ENCODE measurements at regions not wholly inside any gene's neighbourhood (a gene's known extent, or its start where the extent isn't known, plus 50 kb on each side); places are given as distances from the start of the nearest gene placed in this dataset.

DNA sequence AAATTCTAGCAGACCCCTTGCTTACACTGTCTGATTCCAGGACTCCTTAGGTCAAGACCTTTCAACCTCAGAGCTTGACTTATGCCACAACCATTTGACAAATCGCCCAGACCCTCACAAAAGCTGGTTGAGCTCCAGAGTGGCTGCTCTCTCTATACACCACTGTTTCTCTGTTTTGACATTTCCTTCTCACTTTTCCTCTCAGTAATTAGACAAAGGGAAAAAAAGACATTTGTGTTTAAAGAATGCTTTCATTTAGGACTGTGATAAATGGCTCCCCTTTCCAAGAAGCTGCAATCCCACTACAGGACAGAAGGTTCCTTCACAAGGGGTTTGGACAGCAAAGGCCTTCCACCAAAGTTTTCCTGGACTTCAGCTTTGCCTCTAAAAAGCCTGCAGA, 601.3 kb downstream of the NR2F1-AS1 start (continued):
- TF ChIP-seq, protein P1, sequence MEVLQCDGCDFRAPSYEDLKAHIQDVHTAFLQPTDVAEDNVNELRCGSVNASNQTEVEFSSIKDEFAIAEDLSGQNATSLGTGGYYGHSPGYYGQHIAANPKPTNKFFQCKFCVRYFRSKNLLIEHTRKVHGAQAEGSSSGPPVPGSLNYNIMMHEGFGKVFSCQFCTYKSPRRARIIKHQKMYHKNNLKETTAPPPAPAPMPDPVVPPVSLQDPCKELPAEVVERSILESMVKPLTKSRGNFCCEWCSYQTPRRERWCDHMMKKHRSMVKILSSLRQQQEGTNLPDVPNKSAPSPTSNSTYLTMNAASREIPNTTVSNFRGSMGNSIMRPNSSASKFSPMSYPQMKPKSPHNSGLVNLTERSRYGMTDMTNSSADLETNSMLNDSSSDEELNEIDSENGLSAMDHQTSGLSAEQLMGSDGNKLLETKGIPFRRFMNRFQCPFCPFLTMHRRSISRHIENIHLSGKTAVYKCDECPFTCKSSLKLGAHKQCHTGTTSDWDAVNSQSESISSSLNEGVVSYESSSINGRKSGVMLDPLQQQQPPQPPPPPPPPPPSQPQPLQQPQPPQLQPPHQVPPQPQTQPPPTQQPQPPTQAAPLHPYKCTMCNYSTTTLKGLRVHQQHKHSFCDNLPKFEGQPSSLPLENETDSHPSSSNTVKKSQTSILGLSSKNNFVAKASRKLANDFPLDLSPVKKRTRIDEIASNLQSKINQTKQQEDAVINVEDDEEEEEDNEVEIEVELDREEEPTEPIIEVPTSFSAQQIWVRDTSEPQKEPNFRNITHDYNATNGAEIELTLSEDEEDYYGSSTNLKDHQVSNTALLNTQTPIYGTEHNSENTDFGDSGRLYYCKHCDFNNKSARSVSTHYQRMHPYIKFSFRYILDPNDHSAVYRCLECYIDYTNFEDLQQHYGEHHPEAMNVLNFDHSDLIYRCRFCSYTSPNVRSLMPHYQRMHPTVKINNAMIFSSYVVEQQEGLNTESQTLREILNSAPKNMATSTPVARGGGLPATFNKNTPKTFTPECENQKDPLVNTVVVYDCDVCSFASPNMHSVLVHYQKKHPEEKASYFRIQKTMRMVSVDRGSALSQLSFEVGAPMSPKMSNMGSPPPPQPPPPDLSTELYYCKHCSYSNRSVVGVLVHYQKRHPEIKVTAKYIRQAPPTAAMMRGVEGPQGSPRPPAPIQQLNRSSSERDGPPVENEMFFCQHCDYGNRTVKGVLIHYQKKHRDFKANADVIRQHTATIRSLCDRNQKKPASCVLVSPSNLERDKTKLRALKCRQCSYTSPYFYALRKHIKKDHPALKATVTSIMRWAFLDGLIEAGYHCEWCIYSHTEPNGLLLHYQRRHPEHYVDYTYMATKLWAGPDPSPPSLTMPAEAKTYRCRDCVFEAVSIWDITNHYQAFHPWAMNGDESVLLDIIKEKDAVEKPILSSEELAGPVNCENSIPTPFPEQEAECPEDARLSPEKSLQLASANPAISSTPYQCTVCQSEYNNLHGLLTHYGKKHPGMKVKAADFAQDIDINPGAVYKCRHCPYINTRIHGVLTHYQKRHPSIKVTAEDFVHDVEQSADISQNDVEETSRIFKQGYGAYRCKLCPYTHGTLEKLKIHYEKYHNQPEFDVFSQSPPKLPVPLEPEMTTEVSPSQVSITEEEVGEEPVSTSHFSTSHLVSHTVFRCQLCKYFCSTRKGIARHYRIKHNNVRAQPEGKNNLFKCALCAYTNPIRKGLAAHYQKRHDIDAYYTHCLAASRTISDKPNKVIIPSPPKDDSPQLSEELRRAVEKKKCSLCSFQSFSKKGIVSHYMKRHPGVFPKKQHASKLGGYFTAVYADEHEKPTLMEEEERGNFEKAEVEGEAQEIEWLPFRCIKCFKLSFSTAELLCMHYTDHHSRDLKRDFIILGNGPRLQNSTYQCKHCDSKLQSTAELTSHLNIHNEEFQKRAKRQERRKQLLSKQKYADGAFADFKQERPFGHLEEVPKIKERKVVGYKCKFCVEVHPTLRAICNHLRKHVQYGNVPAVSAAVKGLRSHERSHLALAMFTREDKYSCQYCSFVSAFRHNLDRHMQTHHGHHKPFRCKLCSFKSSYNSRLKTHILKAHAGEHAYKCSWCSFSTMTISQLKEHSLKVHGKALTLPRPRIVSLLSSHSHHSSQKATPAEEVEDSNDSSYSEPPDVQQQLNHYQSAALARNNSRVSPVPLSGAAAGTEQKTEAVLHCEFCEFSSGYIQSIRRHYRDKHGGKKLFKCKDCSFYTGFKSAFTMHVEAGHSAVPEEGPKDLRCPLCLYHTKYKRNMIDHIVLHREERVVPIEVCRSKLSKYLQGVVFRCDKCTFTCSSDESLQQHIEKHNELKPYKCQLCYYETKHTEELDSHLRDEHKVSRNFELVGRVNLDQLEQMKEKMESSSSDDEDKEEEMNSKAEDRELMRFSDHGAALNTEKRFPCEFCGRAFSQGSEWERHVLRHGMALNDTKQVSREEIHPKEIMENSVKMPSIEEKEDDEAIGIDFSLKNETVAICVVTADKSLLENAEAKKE (CRISPR knock-in tag; IDR thresholded peaks at IDR 0.05), result no peak
- TF ChIP-seq EZH2 (IDR thresholded peaks at IDR 0.05; ENCODE audit: low read depth, unreplicated experiment) (no peak), JUNB (IDR thresholded peaks at IDR 0.05; ENCODE audit: unreplicated experiment) (no peak), CREB1 (CRISPR knock-in tag; IDR thresholded peaks at IDR 0.05; ENCODE audit: low read depth) (no peak), EZH2phosphoT487 (IDR thresholded peaks at IDR 0.05; ENCODE audit: unreplicated experiment) (no peak)
- TF ChIP-seq, protein P2, sequence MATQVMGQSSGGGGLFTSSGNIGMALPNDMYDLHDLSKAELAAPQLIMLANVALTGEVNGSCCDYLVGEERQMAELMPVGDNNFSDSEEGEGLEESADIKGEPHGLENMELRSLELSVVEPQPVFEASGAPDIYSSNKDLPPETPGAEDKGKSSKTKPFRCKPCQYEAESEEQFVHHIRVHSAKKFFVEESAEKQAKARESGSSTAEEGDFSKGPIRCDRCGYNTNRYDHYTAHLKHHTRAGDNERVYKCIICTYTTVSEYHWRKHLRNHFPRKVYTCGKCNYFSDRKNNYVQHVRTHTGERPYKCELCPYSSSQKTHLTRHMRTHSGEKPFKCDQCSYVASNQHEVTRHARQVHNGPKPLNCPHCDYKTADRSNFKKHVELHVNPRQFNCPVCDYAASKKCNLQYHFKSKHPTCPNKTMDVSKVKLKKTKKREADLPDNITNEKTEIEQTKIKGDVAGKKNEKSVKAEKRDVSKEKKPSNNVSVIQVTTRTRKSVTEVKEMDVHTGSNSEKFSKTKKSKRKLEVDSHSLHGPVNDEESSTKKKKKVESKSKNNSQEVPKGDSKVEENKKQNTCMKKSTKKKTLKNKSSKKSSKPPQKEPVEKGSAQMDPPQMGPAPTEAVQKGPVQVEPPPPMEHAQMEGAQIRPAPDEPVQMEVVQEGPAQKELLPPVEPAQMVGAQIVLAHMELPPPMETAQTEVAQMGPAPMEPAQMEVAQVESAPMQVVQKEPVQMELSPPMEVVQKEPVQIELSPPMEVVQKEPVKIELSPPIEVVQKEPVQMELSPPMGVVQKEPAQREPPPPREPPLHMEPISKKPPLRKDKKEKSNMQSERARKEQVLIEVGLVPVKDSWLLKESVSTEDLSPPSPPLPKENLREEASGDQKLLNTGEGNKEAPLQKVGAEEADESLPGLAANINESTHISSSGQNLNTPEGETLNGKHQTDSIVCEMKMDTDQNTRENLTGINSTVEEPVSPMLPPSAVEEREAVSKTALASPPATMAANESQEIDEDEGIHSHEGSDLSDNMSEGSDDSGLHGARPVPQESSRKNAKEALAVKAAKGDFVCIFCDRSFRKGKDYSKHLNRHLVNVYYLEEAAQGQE (IDR thresholded peaks at IDR 0.05; ENCODE audit: unreplicated experiment), result no peak
- TF ChIP-seq, protein P3, sequence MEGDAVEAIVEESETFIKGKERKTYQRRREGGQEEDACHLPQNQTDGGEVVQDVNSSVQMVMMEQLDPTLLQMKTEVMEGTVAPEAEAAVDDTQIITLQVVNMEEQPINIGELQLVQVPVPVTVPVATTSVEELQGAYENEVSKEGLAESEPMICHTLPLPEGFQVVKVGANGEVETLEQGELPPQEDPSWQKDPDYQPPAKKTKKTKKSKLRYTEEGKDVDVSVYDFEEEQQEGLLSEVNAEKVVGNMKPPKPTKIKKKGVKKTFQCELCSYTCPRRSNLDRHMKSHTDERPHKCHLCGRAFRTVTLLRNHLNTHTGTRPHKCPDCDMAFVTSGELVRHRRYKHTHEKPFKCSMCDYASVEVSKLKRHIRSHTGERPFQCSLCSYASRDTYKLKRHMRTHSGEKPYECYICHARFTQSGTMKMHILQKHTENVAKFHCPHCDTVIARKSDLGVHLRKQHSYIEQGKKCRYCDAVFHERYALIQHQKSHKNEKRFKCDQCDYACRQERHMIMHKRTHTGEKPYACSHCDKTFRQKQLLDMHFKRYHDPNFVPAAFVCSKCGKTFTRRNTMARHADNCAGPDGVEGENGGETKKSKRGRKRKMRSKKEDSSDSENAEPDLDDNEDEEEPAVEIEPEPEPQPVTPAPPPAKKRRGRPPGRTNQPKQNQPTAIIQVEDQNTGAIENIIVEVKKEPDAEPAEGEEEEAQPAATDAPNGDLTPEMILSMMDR (conservative IDR thresholded peaks at IDR 0.05; ENCODE audit: low read depth in 2 of 2), result no peak

Data from GM23338 (cell line).